PC-3 (cell line): ENCODE measurements at regions not wholly inside any gene's neighbourhood (a gene's known extent, or its start where the extent isn't known, plus 50 kb on each side); places are given as distances from the start of the nearest gene placed in this dataset.

Experiments
- EZH2 ChIP-seq: fragments of 300-600 bp; sonication (generic); IDR thresholded peaks from one replicate; pipeline ENCODE4 v1.6.1; 2017; ENCODE audit warnings: antibody characterized with exemption, mild to moderate bottlenecking, low read length; ENCODE audit not compliant: unreplicated experiment
- EZH2phosphoT487 ChIP-seq: fragments of 300-600 bp; sonication (generic); IDR thresholded peaks from 2 replicates; pipeline ENCODE4 v1.6.1; 2018; ENCODE audit warnings: mild to moderate bottlenecking, antibody characterized with exemption, low read length, borderline replicate concordance
- TF ChIP-seq, protein P1 (sequence below): fragments of 300-600 bp; sonication (generic); conservative IDR thresholded peaks from 2 replicates; pipeline ENCODE4 v1.5.1; 2017; ENCODE audit warnings: antibody characterized with exemption, low read depth, mild to moderate bottlenecking, low read length

DNA sequence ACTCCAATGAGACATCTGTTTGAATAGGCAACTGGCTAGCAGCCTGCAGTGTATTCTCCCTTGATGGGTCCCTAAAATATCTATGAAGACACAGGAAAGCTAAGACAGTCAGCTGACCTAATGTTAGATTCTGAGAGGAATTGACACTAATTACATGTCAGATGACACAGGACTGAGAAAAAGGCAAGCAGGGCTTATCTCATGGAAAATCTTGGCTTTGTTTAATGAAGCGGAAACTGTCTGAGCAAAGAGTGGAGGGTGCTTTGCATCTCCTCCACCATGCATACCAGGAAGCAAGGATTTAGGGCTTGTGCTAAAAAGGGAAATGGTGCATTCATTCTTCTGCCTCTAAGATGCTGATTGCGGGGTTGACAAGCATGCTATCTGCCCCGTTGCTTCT lies 135.5 kb upstream of the GLI3 start:
- TF ChIP-seq, protein P1, sequence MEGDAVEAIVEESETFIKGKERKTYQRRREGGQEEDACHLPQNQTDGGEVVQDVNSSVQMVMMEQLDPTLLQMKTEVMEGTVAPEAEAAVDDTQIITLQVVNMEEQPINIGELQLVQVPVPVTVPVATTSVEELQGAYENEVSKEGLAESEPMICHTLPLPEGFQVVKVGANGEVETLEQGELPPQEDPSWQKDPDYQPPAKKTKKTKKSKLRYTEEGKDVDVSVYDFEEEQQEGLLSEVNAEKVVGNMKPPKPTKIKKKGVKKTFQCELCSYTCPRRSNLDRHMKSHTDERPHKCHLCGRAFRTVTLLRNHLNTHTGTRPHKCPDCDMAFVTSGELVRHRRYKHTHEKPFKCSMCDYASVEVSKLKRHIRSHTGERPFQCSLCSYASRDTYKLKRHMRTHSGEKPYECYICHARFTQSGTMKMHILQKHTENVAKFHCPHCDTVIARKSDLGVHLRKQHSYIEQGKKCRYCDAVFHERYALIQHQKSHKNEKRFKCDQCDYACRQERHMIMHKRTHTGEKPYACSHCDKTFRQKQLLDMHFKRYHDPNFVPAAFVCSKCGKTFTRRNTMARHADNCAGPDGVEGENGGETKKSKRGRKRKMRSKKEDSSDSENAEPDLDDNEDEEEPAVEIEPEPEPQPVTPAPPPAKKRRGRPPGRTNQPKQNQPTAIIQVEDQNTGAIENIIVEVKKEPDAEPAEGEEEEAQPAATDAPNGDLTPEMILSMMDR: no peak
- TF ChIP-seq EZH2 (no peak), EZH2phosphoT487 (no peak)
